Activated CD4-positive, alpha-beta T cell treated with anti-CD3 and anti-CD28 coated beads for 48 hours (primary cell): ENCODE measurements at regions not wholly inside any gene's neighbourhood (a gene's known extent, or its start where the extent isn't known, plus 50 kb on each side); places are given as distances from the start of the nearest gene placed in this dataset.
"Not testable (repeated sequence)": the region's sequence is repeated elsewhere in the genome, so short reads cannot be mapped to it uniquely, and the experiment has no call there.

Experiments
- DNase-seq: peaks from one replicate; pipeline ENCODE4 v3.0.0-alpha.2; 2020

- no peak for DNase-seq
Observed at GRCh38 chr1:30550365-30551220, 172.8 kb downstream of the MATN1 start.

GRCh38 chr1:30549872-30550271 is 173.5 kb downstream of the MATN1 start:
- not testable (repeated sequence) for DNase-seq

- DNase-seq, result no peak
Observed at GRCh38 chr1:30548294-30548693, 175.1 kb downstream of the MATN1 start.

- not testable (repeated sequence) for DNase-seq
Observed at GRCh38 chr1:30547326-30547725, 176.1 kb downstream of the MATN1 start.

- no peak for DNase-seq
Observed at GRCh38 chr1:30545365-30545764, 178.0 kb downstream of the MATN1 start.

- DNase-seq, result no peak
Observed at GRCh38 chr1:30541721-30542485, 181.5 kb downstream of the MATN1 start.

- DNase-seq, result no peak
Observed at GRCh38 chr1:30540611-30541192, 182.7 kb downstream of the MATN1 start.

- no peak for DNase-seq
Observed at GRCh38 chr1:30539884-30540283, 183.5 kb downstream of the MATN1 start.

GRCh38 chr1:30538993-30539867 is 184.2 kb downstream of the MATN1 start:
- DNase-seq, result no peak

GRCh38 chr1:30538226-30538992 is 185.0 kb downstream of the MATN1 start:
- no peak for DNase-seq

GRCh38 chr1:30537279-30537678 is 186.1 kb downstream of the MATN1 start:
- DNase-seq, result no peak

GRCh38 chr1:30536530-30536929 is 186.9 kb downstream of the MATN1 start:
- DNase-seq, result no peak

- DNase-seq, result no peak
Observed at GRCh38 chr1:30535595-30536325, 187.6 kb downstream of the MATN1 start.

- DNase-seq, result no peak
Observed at GRCh38 chr1:30534551-30534940, 188.8 kb downstream of the MATN1 start.

GRCh38 chr1:30533796-30534550 is 189.4 kb downstream of the MATN1 start:
- no peak for DNase-seq

GRCh38 chr1:30533141-30533540 is 190.2 kb downstream of the MATN1 start:
- DNase-seq, result no peak

- no peak for DNase-seq
Observed at GRCh38 chr1:30532621-30533020, 190.8 kb downstream of the MATN1 start.

GRCh38 chr1:30527511-30528140 is 195.8 kb downstream of the MATN1 start:
- no peak for DNase-seq

GRCh38 chr1:30526652-30527345 is 196.6 kb downstream of the MATN1 start:
- DNase-seq, result no peak
